GM19043 (cell line): ENCODE measurements at regions not wholly inside any gene's neighbourhood (a gene's known extent, or its start where the extent isn't known, plus 50 kb on each side); places are given as distances from the start of the nearest gene placed in this dataset.

Experiments
- ATAC-seq: cut with Tn5 transposase; IDR thresholded peaks from one replicate; pipeline ENCODE4 v1.9.1; 2021; ENCODE audit warnings: low read depth; ENCODE audit not compliant: unreplicated experiment

GRCh38 chr11:92276773-92277172 is 52.2 kb downstream of the FAT3 start:
- ATAC-seq = no peak

GRCh38 chr11:92277871-92278270 is 53.3 kb downstream of the FAT3 start:
- ATAC-seq = no peak

- no peak for ATAC-seq
Observed at GRCh38 chr11:92278791-92279433, 54.3 kb downstream of the FAT3 start.

- no peak for ATAC-seq
Observed at GRCh38 chr11:92284107-92284506, 59.5 kb downstream of the FAT3 start.

- ATAC-seq = no peak
Observed at GRCh38 chr11:92284558-92284957, 59.9 kb downstream of the FAT3 start.

- ATAC-seq = no peak
Observed at GRCh38 chr11:92285776-92286175, 61.2 kb downstream of the FAT3 start.

- ATAC-seq = no peak
Observed at GRCh38 chr11:92286709-92287108, 62.1 kb downstream of the FAT3 start.

- ATAC-seq = no peak
Observed at GRCh38 chr11:92295175-92296137, 70.8 kb downstream of the FAT3 start.

GRCh38 chr11:92296138-92296515 is 71.5 kb downstream of the FAT3 start:
- ATAC-seq = no peak

- no peak for ATAC-seq
Observed at GRCh38 chr11:92297567-92298553, 73.2 kb downstream of the FAT3 start.

GRCh38 chr11:92300876-92301275 is 76.3 kb downstream of the FAT3 start:
- no peak for ATAC-seq

- ATAC-seq = no peak
Observed at GRCh38 chr11:92302770-92303169, 78.2 kb downstream of the FAT3 start.

- ATAC-seq = no peak
Observed at GRCh38 chr11:92304271-92304670, 79.7 kb downstream of the FAT3 start.

- ATAC-seq = no peak
Observed at GRCh38 chr11:92306966-92307510, 82.4 kb downstream of the FAT3 start.

GRCh38 chr11:92308366-92308765 is 83.7 kb downstream of the FAT3 start:
- ATAC-seq = no peak

GRCh38 chr11:92311616-92312449 is 87.2 kb downstream of the FAT3 start:
- ATAC-seq = no peak

GRCh38 chr11:92313784-92314183 is 89.2 kb downstream of the FAT3 start:
- ATAC-seq = no peak

- ATAC-seq = no peak
Observed at GRCh38 chr11:92314499-92314898, 89.9 kb downstream of the FAT3 start.

- ATAC-seq = no peak
Observed at GRCh38 chr11:92316106-92316809, 91.6 kb downstream of the FAT3 start.
